ENCODE measurements at regions not wholly inside any gene's neighbourhood (a gene's known extent, or its start where the extent isn't known, plus 50 kb on each side); places are given as distances from the start of the nearest gene placed in this dataset.

GRCh38 chr5:26427281-26427680, 611.1 kb downstream of the CDH9 start:
- WGBS (ENCODE audit: low lambda C conversion rate, missing lambda C conversion rate), result 87% methylated on average over 2 of the region's 2 CpGs
- TF ChIP-seq EZH2phosphoT487 (IDR thresholded peaks at IDR 0.05; ENCODE audit: low read depth, severe bottlenecking, unreplicated experiment), result no peak
- no peak for TF ChIP-seq EZH2 (IDR thresholded peaks at IDR 0.05; ENCODE audit: borderline replicate concordance)
- TF ChIP-seq CTCF (IDR thresholded peaks at IDR 0.05; ENCODE audit: poor library complexity), result no peak
- no peaks in the 10 kb centered on the region for H3K36me3 ChIP-seq (replicated peaks; ENCODE audit: insufficient read depth, low read depth)
- H3K27me3 ChIP-seq, result no peaks in the 10 kb centered on the region
- no peak for DNase-seq (ENCODE audit: low spot score)
- H2AFZ ChIP-seq, result no peak overlapping the region
- H3K27ac ChIP-seq, result no peak overlapping the region
- H4K20me1 ChIP-seq (ENCODE audit: insufficient read depth, poor library complexity, severe bottlenecking), result no peaks in the 10 kb centered on the region
- H3K4me1 ChIP-seq (ENCODE audit: insufficient read depth), result no peaks in the 10 kb centered on the region
- no peak overlapping the region for H3K4me2 ChIP-seq
- H3K4me3 ChIP-seq, result no peak overlapping the region
- H3K9me2 ChIP-seq (replicated peaks; ENCODE audit: insufficient read depth), result no peaks in the 10 kb centered on the region
- H3K79me2 ChIP-seq, result no peaks in the 10 kb centered on the region
- no peaks in the 10 kb centered on the region for H3K9me3 ChIP-seq (ENCODE audit: low read depth)

- no peak for DNase-seq (ENCODE audit: low spot score)
- Histone ChIP-seq H3K79me2 (no peaks in the 10 kb centered on the region), H3K9me2 (replicated peaks; ENCODE audit: insufficient read depth) (no peaks in the 10 kb centered on the region), H3K4me1 (ENCODE audit: insufficient read depth) (no peaks in the 10 kb centered on the region), H3K27me3 (no peaks in the 10 kb centered on the region), H4K20me1 (ENCODE audit: insufficient read depth, poor library complexity, severe bottlenecking) (no peaks in the 10 kb centered on the region), H3K4me3 (no peak overlapping the region), H3K9me3 (ENCODE audit: low read depth) (no peaks in the 10 kb centered on the region), H3K27ac (no peak overlapping the region), H3K36me3 (replicated peaks; ENCODE audit: insufficient read depth, low read depth) (no peaks in the 10 kb centered on the region), H3K4me2 (no peak overlapping the region), H2AFZ (no peak overlapping the region)
- TF ChIP-seq EZH2 (IDR thresholded peaks at IDR 0.05; ENCODE audit: borderline replicate concordance) (no peak), EZH2phosphoT487 (IDR thresholded peaks at IDR 0.05; ENCODE audit: low read depth, severe bottlenecking, unreplicated experiment) (no peak), CTCF (IDR thresholded peaks at IDR 0.05; ENCODE audit: poor library complexity) (no peak)
- 96% methylated on average over 1 of the region's 1 CpG for WGBS (ENCODE audit: low lambda C conversion rate, missing lambda C conversion rate)
Observed at GRCh38 chr5:26419987-26420386, 618.4 kb downstream of the CDH9 start.

GRCh38 chr5:26416911-26417310, 621.5 kb downstream of the CDH9 start:
- no peak overlapping the region for H3K4me3 ChIP-seq
- H3K79me2 ChIP-seq, result no peaks in the 10 kb centered on the region
- H3K27ac ChIP-seq, result no peak overlapping the region
- DNase-seq (ENCODE audit: low spot score), result no peak
- TF ChIP-seq CTCF (IDR thresholded peaks at IDR 0.05; ENCODE audit: poor library complexity) (no peak), EZH2 (IDR thresholded peaks at IDR 0.05; ENCODE audit: borderline replicate concordance) (no peak), EZH2phosphoT487 (IDR thresholded peaks at IDR 0.05; ENCODE audit: low read depth, severe bottlenecking, unreplicated experiment) (no peak)
- no peaks in the 10 kb centered on the region for H3K27me3 ChIP-seq
- no peak overlapping the region for H2AFZ ChIP-seq
- no peaks in the 10 kb centered on the region for H3K9me3 ChIP-seq (ENCODE audit: low read depth)
- no peaks in the 10 kb centered on the region for H3K9me2 ChIP-seq (replicated peaks; ENCODE audit: insufficient read depth)
- no peaks in the 10 kb centered on the region for H4K20me1 ChIP-seq (ENCODE audit: insufficient read depth, poor library complexity, severe bottlenecking)
- H3K4me2 ChIP-seq, result no peak overlapping the region
- H3K4me1 ChIP-seq (ENCODE audit: insufficient read depth), result no peaks in the 10 kb centered on the region
- H3K36me3 ChIP-seq (replicated peaks; ENCODE audit: insufficient read depth, low read depth), result no peaks in the 10 kb centered on the region
- WGBS (ENCODE audit: low lambda C conversion rate, missing lambda C conversion rate), result 91% methylated on average over 5 of the region's 5 CpGs

All from hepatocyte (in vitro differentiated cells).